GM12874 (cell line): ENCODE measurements at regions not wholly inside any gene's neighbourhood (a gene's known extent, or its start where the extent isn't known, plus 50 kb on each side); places are given as distances from the start of the nearest gene placed in this dataset.

ENCODE experiments used
- TF ChIP-seq, protein P1 (sequence below): IDR thresholded peaks from 2 replicates; pipeline ENCODE4 v1.5.1; 2011; ENCODE audit warnings: low read depth, mild to moderate bottlenecking, control low read depth, low read length, moderate library complexity; ENCODE audit not compliant: insufficient read depth

DNA sequence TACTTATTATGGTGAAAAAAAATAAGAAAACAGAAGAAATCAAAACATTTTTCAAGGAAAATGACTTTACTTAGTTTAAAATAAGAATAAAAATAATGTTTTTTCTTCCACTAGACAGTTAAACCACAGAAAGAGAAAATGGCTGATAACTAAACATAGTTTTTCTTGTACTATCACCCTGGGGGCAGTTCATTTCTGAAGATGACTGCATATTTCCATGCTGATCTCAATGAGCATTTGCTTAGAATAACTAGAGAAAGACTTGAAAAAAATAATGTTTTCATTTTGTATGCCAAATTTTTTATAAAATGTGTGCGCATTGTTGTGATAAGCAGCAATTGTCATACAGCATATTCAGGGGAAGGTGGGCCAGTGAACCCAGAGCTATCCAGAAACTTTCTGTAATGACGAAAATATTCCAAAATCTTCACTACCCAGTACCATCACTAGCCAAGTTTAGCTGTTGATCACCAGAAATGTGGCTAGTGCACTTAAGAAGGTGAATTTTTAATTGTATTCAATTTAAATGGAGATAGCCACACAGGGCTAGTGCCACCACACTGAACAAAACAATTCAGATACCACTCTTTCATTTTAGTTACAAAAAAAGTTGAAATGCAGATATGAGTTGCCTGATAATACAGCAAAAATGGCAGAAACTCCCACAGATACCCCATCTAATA lies 513.4 kb upstream of the NETO1 start:
- TF ChIP-seq, protein P1, sequence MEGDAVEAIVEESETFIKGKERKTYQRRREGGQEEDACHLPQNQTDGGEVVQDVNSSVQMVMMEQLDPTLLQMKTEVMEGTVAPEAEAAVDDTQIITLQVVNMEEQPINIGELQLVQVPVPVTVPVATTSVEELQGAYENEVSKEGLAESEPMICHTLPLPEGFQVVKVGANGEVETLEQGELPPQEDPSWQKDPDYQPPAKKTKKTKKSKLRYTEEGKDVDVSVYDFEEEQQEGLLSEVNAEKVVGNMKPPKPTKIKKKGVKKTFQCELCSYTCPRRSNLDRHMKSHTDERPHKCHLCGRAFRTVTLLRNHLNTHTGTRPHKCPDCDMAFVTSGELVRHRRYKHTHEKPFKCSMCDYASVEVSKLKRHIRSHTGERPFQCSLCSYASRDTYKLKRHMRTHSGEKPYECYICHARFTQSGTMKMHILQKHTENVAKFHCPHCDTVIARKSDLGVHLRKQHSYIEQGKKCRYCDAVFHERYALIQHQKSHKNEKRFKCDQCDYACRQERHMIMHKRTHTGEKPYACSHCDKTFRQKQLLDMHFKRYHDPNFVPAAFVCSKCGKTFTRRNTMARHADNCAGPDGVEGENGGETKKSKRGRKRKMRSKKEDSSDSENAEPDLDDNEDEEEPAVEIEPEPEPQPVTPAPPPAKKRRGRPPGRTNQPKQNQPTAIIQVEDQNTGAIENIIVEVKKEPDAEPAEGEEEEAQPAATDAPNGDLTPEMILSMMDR = no peak

DNA sequence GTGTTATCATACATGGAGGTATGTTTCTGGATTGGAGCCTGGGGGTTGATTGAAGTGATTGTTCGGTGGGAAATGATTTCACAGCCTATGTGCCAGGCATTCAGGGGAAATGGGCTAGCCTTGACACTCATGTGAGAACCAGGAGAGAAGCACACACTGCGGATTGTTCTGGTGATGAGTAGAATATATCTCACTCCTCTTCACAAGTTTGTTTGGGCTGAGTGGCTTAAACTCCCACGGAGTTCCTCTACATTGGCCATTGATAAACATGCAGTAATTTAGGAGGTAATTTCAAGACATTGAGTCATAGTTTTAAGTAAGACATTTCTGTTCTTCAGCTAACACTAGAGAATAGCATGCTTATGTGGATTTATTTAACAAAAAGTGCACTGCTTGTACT lies 498.9 kb upstream of the NETO1 start:
- TF ChIP-seq, protein P1 = no peak

DNA sequence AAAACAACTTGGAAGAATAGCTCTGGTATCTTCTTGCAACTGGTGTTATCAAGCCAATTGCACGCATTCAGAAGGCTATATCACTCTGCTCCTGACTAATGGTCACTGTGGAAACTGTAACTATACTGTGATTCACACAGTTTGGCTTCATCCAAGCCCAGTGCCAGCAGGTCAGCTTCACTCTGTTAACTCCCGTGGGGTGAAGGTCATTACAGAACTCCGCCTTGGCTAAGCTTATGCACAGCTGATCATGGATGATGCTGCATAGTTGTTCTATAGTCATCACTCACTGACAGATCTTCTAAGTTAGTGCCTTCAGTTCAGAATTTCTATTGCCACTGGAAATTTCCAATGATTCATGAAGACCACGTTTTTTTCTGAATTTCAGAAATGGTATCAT lies 497.2 kb upstream of the NETO1 start:
- TF ChIP-seq, protein P1 = no peak

DNA sequence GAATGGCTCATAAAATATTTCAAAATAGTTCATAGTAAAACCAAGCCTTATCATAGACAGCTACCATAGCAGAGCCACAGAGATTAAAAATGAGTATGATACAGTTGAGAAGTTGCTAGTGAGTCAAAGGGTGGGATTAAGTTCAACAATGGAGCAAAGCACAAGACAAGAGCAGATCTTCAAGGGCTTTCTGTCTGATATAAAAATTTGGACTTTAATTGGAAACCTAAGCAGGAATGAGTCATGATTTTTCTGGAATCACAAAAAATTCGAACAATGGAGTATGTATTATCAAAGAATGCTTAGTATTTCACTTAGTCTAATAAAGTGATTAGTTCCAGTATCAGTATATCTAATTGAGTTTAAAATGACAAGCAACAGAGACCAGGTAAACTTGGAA lies 487.3 kb upstream of the NETO1 start:
- TF ChIP-seq, protein P1 = no peak

DNA sequence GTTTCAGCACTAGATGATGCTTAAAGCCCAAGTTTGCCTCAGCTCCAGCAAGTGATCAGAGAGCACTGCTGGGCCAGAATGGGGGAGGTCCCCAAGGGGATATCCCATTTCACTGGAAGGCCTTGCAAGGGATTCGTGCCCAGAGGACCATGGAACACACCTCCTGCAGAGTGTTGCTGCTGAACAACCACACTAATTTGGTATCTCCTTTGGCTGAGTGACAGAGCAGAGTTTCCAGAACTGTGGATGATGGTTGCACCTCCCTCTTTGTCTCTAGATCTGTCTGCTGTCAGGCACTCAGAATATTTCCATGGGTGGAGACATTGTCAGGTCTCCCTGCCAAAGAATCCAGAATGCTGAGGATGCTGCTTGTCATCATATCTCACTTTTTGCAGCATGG lies 484.8 kb upstream of the NETO1 start:
- TF ChIP-seq, protein P1 = no peak

DNA sequence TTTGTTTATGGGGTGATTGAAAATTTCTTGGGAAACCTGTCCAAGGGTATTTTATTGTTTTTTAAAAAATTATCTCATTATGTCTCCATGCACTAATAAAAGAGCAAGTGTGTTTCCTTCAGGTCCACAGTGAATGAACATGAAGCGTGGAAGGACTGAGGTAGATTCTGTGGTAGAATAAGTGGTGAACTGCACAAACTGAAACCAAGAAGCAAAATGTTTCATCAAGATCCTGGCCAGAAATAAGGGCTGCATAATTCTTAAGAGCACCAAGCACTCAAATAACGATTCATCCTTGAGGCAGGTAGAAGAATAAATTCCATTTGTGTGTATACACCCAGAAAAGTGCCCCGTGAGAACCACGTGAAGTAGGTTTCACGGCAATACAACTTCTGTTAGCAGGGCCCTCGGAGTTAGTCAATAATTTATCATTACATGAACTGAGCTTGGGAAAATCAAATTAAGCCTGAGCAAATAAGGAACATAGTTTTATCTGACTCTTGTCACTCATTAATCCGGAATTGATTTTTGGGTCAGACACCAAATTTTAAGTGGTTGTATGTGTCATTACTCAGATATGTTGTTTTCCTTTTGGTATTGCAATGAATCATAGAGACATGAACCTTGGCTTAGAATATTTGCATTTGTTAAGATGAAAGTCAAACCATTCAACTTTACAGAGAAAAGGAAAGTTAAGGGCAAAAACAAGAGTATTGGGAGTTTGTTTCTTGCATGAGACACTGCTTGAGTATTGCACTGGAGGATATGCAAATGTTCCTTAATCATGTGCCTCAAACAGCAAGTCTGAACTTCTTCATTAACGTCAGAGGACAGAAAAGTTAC lies 472.6 kb upstream of the NETO1 start:
- TF ChIP-seq, protein P1 = no peak

DNA sequence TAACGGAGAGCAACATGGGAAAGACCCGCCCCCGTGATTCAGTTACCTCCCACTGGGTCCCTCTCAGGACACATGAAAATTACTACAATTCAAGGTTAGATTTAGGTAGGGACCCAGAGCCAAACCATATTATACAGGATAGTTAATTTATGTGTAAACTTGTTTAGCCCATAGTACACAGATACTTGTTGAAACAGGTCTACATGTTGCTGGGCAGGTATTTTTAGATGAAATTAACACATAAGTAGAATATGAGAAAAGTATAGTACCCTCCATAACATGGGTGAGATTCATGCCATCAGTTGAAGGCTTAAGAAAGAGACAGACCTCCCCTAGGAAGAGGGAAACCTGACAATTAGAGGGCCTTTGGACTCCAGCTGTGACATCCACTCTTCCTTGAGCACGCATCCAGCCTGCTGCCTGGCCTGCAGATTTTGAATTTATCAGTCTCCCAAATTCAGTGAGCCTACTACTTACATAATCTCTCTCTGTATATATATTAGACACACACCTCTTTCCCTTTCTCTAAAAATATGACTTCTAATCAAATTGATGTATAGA lies 463.5 kb upstream of the NETO1 start:
- TF ChIP-seq, protein P1 = no peak
